GM20000 (cell line): ENCODE measurements at regions not wholly inside any gene's neighbourhood (a gene's known extent, or its start where the extent isn't known, plus 50 kb on each side); places are given as distances from the start of the nearest gene placed in this dataset.

Experiments
- DNase-seq: peaks from one replicate; pipeline ENCODE4 v3.0.0; 2012; ENCODE audit warnings: low spot score
- CTCF ChIP-seq: IDR thresholded peaks from 2 replicates; pipeline ENCODE4 v1.5.1; 2012; ENCODE audit warnings: mild to moderate bottlenecking, control low read depth; ENCODE audit errors: extremely low read depth, missing control alignments

GRCh38 chr7:115352375-115352774 is 430.5 kb downstream of the MDFIC start:
- TF ChIP-seq CTCF: no peak
- no peak for DNase-seq

- no peak for DNase-seq
These were observed 428.9 kb downstream of the MDFIC start for GRCh38 chr7:115350764-115351163.

GRCh38 chr7:115349635-115350034 is 427.7 kb downstream of the MDFIC start:
- no peak for TF ChIP-seq CTCF
- no peak for DNase-seq

More at GRCh38 chr7:115350764-115351163, 428.9 kb downstream of the MDFIC start:
- no peak for TF ChIP-seq CTCF

- no peak for DNase-seq
- TF ChIP-seq CTCF: no peak
These were observed 424.8 kb downstream of the MDFIC start for GRCh38 chr7:115346685-115347084.

GRCh38 chr7:115340828-115341227 is 418.9 kb downstream of the MDFIC start:
- no peak for TF ChIP-seq CTCF
- no peak for DNase-seq

- no peak for DNase-seq
- TF ChIP-seq CTCF: no peak
These were observed 416.1 kb downstream of the MDFIC start for GRCh38 chr7:115338016-115338415.

GRCh38 chr7:115332691-115333090 is 410.8 kb downstream of the MDFIC start:
- no peak for DNase-seq
- no peak for TF ChIP-seq CTCF
